ENCODE measurements at regions not wholly inside any gene's neighbourhood (a gene's known extent, or its start where the extent isn't known, plus 50 kb on each side); places are given as distances from the start of the nearest gene placed in this dataset.

DNA sequence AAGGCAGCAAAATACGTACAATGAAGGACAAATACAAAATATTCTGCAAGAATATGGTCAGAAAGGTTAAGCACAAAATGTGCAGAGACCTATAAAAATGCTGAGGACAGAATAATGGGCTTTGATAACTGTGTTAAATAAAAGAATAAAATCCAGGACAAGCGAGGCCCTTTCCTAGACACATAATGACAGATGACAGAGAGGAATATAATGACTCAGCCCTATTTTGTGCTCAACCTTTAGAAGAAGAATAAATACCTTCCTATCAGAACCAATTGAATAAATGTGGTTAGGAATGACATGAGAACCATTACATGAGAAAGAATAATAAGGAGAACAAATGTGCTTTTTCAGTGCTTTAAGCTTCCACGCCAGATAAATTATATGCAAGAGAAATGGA, 178.0 kb downstream of the TEX13C start:
- intact Hi-C loops (cut with DNase I): no loop called here
- Histone ChIP-seq H3K36me3 (no peaks in the 10 kb centered on the region), H3K4me3 (no peak overlapping the region), H3K27ac (no peak overlapping the region), H3K9me3 (no peaks in the 10 kb centered on the region), H3K27me3 (no peaks in the 10 kb centered on the region), H3K4me1 (no peaks in the 10 kb centered on the region)
- 60 to 71% (median 65%) methylated on average over 3 of the region's 3 CpGs for WGBS, 4 donors
- TF ChIP-seq, protein P1, sequence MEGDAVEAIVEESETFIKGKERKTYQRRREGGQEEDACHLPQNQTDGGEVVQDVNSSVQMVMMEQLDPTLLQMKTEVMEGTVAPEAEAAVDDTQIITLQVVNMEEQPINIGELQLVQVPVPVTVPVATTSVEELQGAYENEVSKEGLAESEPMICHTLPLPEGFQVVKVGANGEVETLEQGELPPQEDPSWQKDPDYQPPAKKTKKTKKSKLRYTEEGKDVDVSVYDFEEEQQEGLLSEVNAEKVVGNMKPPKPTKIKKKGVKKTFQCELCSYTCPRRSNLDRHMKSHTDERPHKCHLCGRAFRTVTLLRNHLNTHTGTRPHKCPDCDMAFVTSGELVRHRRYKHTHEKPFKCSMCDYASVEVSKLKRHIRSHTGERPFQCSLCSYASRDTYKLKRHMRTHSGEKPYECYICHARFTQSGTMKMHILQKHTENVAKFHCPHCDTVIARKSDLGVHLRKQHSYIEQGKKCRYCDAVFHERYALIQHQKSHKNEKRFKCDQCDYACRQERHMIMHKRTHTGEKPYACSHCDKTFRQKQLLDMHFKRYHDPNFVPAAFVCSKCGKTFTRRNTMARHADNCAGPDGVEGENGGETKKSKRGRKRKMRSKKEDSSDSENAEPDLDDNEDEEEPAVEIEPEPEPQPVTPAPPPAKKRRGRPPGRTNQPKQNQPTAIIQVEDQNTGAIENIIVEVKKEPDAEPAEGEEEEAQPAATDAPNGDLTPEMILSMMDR (IDR thresholded peaks at IDR 0.05): no peak
- no peak for TF ChIP-seq POLR2A (IDR thresholded peaks at IDR 0.05)
- ATAC-seq (no peak), DNase-seq (no peak)

DNA sequence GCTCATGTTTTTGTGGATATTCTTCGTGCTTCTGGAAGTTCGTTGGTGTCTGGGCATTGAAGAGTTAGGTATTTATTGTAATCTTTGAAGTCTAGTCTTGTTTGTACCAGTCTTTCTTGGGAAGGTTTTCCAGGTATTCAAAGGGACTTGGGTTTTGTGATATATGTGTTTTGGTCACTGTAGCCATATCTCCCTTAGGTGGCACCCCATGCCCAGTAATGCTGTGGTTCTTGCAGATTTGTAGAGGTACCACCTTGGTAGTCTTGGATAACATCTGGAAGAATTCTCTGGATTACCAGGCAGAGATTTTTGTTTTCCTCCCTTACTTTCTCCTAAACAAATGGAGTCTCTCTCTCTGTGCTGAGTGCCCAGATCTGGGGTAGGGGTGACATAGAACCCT, 184.1 kb downstream of the TEX13C start:
- no peaks in the 10 kb centered on the region for H3K27me3 ChIP-seq
- DNase-seq (no peak), ATAC-seq (no peak)
- peaks cover 0 to 3% (median 0%) of the 10 kb centered on the region in 12 donors for H3K9me3 ChIP-seq
- intact Hi-C loops (cut with DNase I): no loop called here
- H3K27ac ChIP-seq: no peak overlapping the region
- no peaks in the 10 kb centered on the region for H3K4me1 ChIP-seq
- H3K36me3 ChIP-seq: no peaks in the 10 kb centered on the region
- H3K4me3 ChIP-seq: no peak overlapping the region
- WGBS, 4 donors: 43 to 63% (median 54%) methylated on average over 2 of the region's 2 CpGs
- TF ChIP-seq POLR2A (IDR thresholded peaks at IDR 0.05): no peak
- TF ChIP-seq, protein P1 (IDR thresholded peaks at IDR 0.05): no peak

DNA sequence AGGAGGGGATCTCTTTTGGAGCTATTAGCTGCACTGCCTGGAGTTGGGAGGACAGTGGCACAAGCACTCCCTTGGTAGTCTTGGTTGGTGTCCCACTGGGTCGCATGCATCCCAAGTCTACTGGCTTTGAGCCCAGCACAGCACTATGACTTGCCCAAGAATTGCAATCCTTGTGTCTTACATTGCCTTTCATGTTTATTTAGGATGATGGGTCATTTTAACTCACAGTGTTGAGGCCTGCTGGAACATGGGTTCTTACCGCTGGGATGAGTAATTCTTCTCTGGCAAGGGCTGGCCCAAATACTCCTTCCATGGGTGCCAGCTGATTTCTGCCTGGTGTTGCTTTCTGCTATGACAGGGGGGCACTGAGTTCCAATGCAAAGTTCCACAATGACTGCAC, 185.5 kb downstream of the TEX13C start:
- Histone ChIP-seq H3K27me3 (no peaks in the 10 kb centered on the region), H3K4me3 (no peak overlapping the region), H3K9me3 (peaks cover 0 to 3% (median 0%) of the 10 kb centered on the region in 12 donors), H3K27ac (no peak overlapping the region), H3K36me3 (no peaks in the 10 kb centered on the region), H3K4me1 (no peaks in the 10 kb centered on the region)
- no peak for ATAC-seq
- DNase-seq: no peak
- 64 to 87% (median 82%) methylated on average over 2 of the region's 2 CpGs for WGBS, 4 donors
- no peak for TF ChIP-seq POLR2A (IDR thresholded peaks at IDR 0.05)
- TF ChIP-seq, protein P1 (IDR thresholded peaks at IDR 0.05): no peak
- intact Hi-C loops (cut with DNase I): no loop called here

DNA sequence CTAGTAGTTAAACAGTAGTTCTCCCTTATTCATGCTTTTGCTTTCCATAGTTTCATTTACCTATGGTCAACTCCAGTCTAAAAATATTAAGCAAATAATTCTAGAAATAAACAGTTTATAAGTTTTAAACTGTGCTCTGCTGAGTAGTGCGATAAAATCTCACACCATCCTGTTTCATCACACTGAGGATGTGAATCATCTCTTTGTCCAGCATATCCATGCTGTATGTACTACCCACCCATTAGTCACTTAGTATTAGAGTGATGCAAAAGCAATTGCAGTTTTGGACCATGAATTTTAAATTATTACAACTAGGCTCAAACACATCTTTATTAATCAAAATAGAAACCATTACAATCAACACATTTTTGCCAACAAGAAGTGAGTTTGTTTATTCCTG, 187.4 kb downstream of the TEX13C start:
- DNase-seq: no peak
- TF ChIP-seq, protein P1 (IDR thresholded peaks at IDR 0.05): no peak
- TF ChIP-seq POLR2A (IDR thresholded peaks at IDR 0.05): no peak
- peaks cover 0 to 3% (median 0%) of the 10 kb centered on the region in 12 donors for H3K9me3 ChIP-seq
- 85 to 93% (median 86%) methylated on average over 1 of the region's 1 CpG for WGBS, 4 donors
- no peak overlapping the region for H3K27ac ChIP-seq
- H3K36me3 ChIP-seq: no peaks in the 10 kb centered on the region
- ATAC-seq: no peak
- intact Hi-C loops (cut with DNase I): no loop called here
- no peaks in the 10 kb centered on the region for H3K4me1 ChIP-seq
- no peak overlapping the region for H3K4me3 ChIP-seq
- H3K27me3 ChIP-seq: no peaks in the 10 kb centered on the region

All from heart left ventricle (tissue), 16 donors.